GM23338 (cell line): ENCODE measurements at regions not wholly inside any gene's neighbourhood (a gene's known extent, or its start where the extent isn't known, plus 50 kb on each side); places are given as distances from the start of the nearest gene placed in this dataset.

Experiments used
- CTCF ChIP-seq, 2 experiments: fragments of 200-600 bp in 1 of 2; sonication (generic) in 1 of 2; conservative IDR thresholded peaks; 2 replicates each; pipeline versions ENCODE4 v1.5.1 to v1.6.1; 2016 to 2017; ENCODE audit warnings: antibody characterized with exemption in 2 of 2, low read depth in 2 of 2, mild to moderate bottlenecking in 2 of 2, moderate library complexity in 1 of 2
- STAT1 ChIP-seq: IDR thresholded peaks from one replicate; pipeline ENCODE4 v1.6.1; 2016; ENCODE audit warnings: antibody characterized with exemption; ENCODE audit not compliant: unreplicated experiment
- ZNF114 ChIP-seq: fragments of 250-450 bp; sonication (Bioruptor Pico); IDR thresholded peaks from 2 replicates; pipeline ENCODE4 v1.5.0; 2020; ENCODE audit warnings: mild to moderate bottlenecking, moderate library complexity

DNA sequence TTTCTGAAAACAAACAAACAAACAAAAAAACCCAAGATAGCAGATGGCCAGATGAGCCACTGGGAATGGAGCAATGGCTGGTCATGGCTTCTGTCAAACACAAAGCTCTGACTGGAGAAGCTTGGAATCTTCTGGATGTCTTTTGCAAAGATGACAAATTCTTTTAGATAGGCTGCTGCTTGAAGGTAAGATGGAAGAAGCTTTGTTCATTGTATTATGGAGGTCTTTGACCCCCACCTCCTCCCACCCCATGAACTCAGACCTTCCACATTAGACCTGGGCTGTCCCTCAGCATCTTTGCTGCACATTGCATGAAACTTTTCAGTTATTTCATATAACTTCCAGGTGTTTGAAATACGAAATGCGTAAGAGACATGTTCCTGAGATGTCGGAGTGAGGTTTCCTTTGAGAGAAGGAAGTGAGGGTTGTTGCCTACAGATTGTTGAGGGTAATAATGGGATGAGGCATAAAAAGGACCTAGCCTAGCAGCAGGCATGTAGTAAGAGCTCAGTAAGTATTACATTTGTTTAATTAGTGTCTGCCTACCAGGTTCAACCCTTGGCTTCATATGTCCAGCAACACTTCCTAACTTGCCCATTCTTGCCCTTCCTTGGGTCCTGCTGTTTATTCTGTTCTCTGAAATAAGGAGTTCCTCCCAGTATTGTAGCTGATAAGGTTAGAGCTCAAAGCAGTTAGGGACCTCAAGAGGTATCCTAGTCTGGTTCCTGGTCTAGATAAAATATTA, 51.4 kb upstream of the IER3 start (continued):
- TF ChIP-seq CTCF (conservative IDR thresholded peaks at IDR 0.05; ENCODE audit: low read depth in 2 of 2) (no peak), STAT1 (no peak), ZNF114 (CRISPR knock-in tag) (no peak)
